Right cardiac atrium (tissue), 5 donors: ENCODE measurements at regions not wholly inside any gene's neighbourhood (a gene's known extent, or its start where the extent isn't known, plus 50 kb on each side); places are given as distances from the start of the nearest gene placed in this dataset.

Experiments used
- ATAC-seq, 2 donors: fragments of 200-7000 bp; cut with Tn5 transposase; one replicate each; pipeline versions ENCODE4 v1.8.0 to v1.9.1; 2020; ENCODE audit warnings: moderate library complexity in 2 of 2, mild to moderate bottlenecking in 1 of 2
- DNase-seq, 3 donors: peaks; one replicate each; pipeline ENCODE4 v3.0.0-alpha.2; 2020
- H3K27ac ChIP-seq: one replicate; pipeline ENCODE4 v1.5.1; 2013; ENCODE audit warnings: mild to moderate bottlenecking, low read length, control low read depth, moderate library complexity
- H3K27me3 ChIP-seq: one replicate; pipeline ENCODE4 v1.6.1; 2013; ENCODE audit not compliant: control insufficient read depth, insufficient read depth
- H3K4me1 ChIP-seq: one replicate; pipeline ENCODE4 v1.6.1; 2013; ENCODE audit warnings: low read length; ENCODE audit not compliant: control insufficient read depth, insufficient read depth
- H3K4me3 ChIP-seq: one replicate; pipeline ENCODE4 v1.5.1; 2013; ENCODE audit warnings: low read length, control low read depth
- H3K9me3 ChIP-seq: one replicate; pipeline ENCODE4 v1.6.1; 2013; ENCODE audit warnings: low read length; ENCODE audit not compliant: control insufficient read depth
- WGBS: extraction: QIAGEN DNeasy Blood & Tissue Kit; methylation state at CpG from one replicate; pipeline ENCODE4 v1.1.7; 2013; 5-methylcytosine and 5-hydroxymethylcytosine counted together
- intact Hi-C, 4 donors: fragments of 100-400 bp; cut with DNase I; formaldehyde crosslinking; loops; one replicate each; pipeline versions ENCODE4 v1.11.0 to v1.14.0; 2022 to 2023
- donor health status: healthy with polysubstance abuse.
- donor health status: DM: no; HTN: yes; CAD: no.
- donor health status: DM: no; HTN: no; CAD: no.
- donor health status: DM: no; HTN: yes; CAD: no; lungs with severe emphysema.
- donor health status: DM: yes; HTN: yes; CAD: no.

GRCh38 chr15:98439523-98439942, 208.8 kb upstream of the IGF1R start:
- no peak overlapping the region for H3K27ac ChIP-seq
- no peaks in the 10 kb centered on the region for H3K9me3 ChIP-seq
- no peaks in the 10 kb centered on the region for H3K27me3 ChIP-seq
- H3K4me3 ChIP-seq: no peak overlapping the region
- ATAC-seq: no peak
- intact Hi-C loops: no loop called here
- no peaks in the 10 kb centered on the region for H3K4me1 ChIP-seq
- WGBS: 68% methylated on average over 6 of the region's 6 CpGs
- no peak for DNase-seq

- no peak overlapping the region for H3K4me3 ChIP-seq
- 43% methylated on average over 8 of the region's 8 CpGs for WGBS
- no peaks in the 10 kb centered on the region for H3K27me3 ChIP-seq
- ATAC-seq (no peak), DNase-seq (no peak)
- intact Hi-C loops: loop anchor here in 3 of 4 donors (5.0 to 10.0 kb wide), 2 partner anchors 634 to 636 kb away; no protein-coding TSS in a partner anchor
- H3K9me3 ChIP-seq: no peaks in the 10 kb centered on the region
- no peaks in the 10 kb centered on the region for H3K4me1 ChIP-seq
- no peak overlapping the region for H3K27ac ChIP-seq
Observed at GRCh38 chr15:98440917-98441316, 207.4 kb upstream of the IGF1R start.

- H3K4me3 ChIP-seq: no peak overlapping the region
- no peak for ATAC-seq
- WGBS: 63% methylated on average over 5 of the region's 5 CpGs
- no peak overlapping the region for H3K27ac ChIP-seq
- intact Hi-C loops: loop anchor here in 3 of 4 donors (5.0 to 10.0 kb wide), 2 partner anchors 633 to 636 kb away; no protein-coding TSS in a partner anchor
- DNase-seq: no peak
- no peaks in the 10 kb centered on the region for H3K9me3 ChIP-seq
- no peaks in the 10 kb centered on the region for H3K4me1 ChIP-seq
- H3K27me3 ChIP-seq: no peaks in the 10 kb centered on the region
Observed at GRCh38 chr15:98441599-98441998, 206.7 kb upstream of the IGF1R start.

- Histone ChIP-seq H3K4me1 (no peaks in the 10 kb centered on the region), H3K9me3 (no peaks in the 10 kb centered on the region), H3K27me3 (no peaks in the 10 kb centered on the region), H3K4me3 (no peak overlapping the region), H3K27ac (no peak overlapping the region)
- ATAC-seq (peak in 1 of 2 donors; percentile 61), DNase-seq (no peak)
- WGBS: 23% methylated on average over 4 of the region's 4 CpGs
- intact Hi-C loops: loop anchor here in 3 of 4 donors (5.0 to 10.0 kb wide), 2 partner anchors 632 to 635 kb away; no protein-coding TSS in a partner anchor
Observed at GRCh38 chr15:98442379-98442833, 205.9 kb upstream of the IGF1R start.

GRCh38 chr15:98442901-98443300, 205.4 kb upstream of the IGF1R start:
- no peak for DNase-seq
- H3K27ac ChIP-seq: no peak overlapping the region
- no peaks in the 10 kb centered on the region for H3K9me3 ChIP-seq
- H3K4me3 ChIP-seq: no peak overlapping the region
- intact Hi-C loops: loop anchor here in 3 of 4 donors (5.0 to 10.0 kb wide), 2 partner anchors 632 to 634 kb away; no protein-coding TSS in a partner anchor
- no peaks in the 10 kb centered on the region for H3K27me3 ChIP-seq
- WGBS: 57% methylated on average over 3 of the region's 3 CpGs
- ATAC-seq: no peak
- H3K4me1 ChIP-seq: no peaks in the 10 kb centered on the region

- H3K4me1 ChIP-seq: no peaks in the 10 kb centered on the region
- WGBS: 60% methylated on average over 7 of the region's 7 CpGs
- ATAC-seq: no peak
- no peaks in the 10 kb centered on the region for H3K9me3 ChIP-seq
- H3K27me3 ChIP-seq: no peaks in the 10 kb centered on the region
- H3K4me3 ChIP-seq: no peak overlapping the region
- intact Hi-C loops: loop anchor here in 3 of 4 donors (5.0 to 10.0 kb wide), 2 partner anchors 631 to 634 kb away; no protein-coding TSS in a partner anchor
- DNase-seq: no peak
- H3K27ac ChIP-seq: no peak overlapping the region
Observed at GRCh38 chr15:98443526-98443925, 204.8 kb upstream of the IGF1R start.

- intact Hi-C loops: loop anchor here in 3 of 4 donors (5.0 to 10.0 kb wide), 2 partner anchors 631 to 633 kb away; no protein-coding TSS in a partner anchor
Observed at GRCh38 chr15:98444138-98444537, 204.2 kb upstream of the IGF1R start.

GRCh38 chr15:98445315-98445714, 203.0 kb upstream of the IGF1R start:
- Histone ChIP-seq H3K4me1 (no peaks in the 10 kb centered on the region), H3K27me3 (no peaks in the 10 kb centered on the region), H3K4me3 (no peak overlapping the region), H3K9me3 (no peaks in the 10 kb centered on the region), H3K27ac (no peak overlapping the region)
- ATAC-seq (no peak), DNase-seq (no peak)
- intact Hi-C loops: loop anchor here in 1 of 4 donors (10.0 kb wide), 1 partner anchor 629 kb away; no protein-coding TSS in a partner anchor
- 85% methylated on average over 11 of the region's 11 CpGs for WGBS

More at GRCh38 chr15:98444138-98444537, 204.2 kb upstream of the IGF1R start:
- H3K27me3 ChIP-seq: no peaks in the 10 kb centered on the region
- H3K9me3 ChIP-seq: no peaks in the 10 kb centered on the region
- H3K4me3 ChIP-seq: no peak overlapping the region
- H3K27ac ChIP-seq: no peak overlapping the region
- DNase-seq (no peak), ATAC-seq (no peak)
- WGBS: 52% methylated on average over 9 of the region's 9 CpGs
- H3K4me1 ChIP-seq: no peaks in the 10 kb centered on the region

GRCh38 chr15:98446083-98446482, 202.3 kb upstream of the IGF1R start:
- Histone ChIP-seq H3K4me3 (no peak overlapping the region), H3K4me1 (no peaks in the 10 kb centered on the region), H3K27ac (no peak overlapping the region), H3K27me3 (no peaks in the 10 kb centered on the region), H3K9me3 (no peaks in the 10 kb centered on the region)
- 78% methylated on average over 8 of the region's 8 CpGs for WGBS
- intact Hi-C loops: loop anchor here in 1 of 4 donors (10.0 kb wide), 1 partner anchor 629 kb away; no protein-coding TSS in a partner anchor
- ATAC-seq: no peak
- no peak for DNase-seq

- Histone ChIP-seq H3K27me3 (no peaks in the 10 kb centered on the region), H3K27ac (no peak overlapping the region), H3K4me3 (no peak overlapping the region), H3K9me3 (no peaks in the 10 kb centered on the region), H3K4me1 (no peaks in the 10 kb centered on the region)
- DNase-seq (no peak), ATAC-seq (no peak)
- intact Hi-C loops: loop anchor here in 1 of 4 donors (10.0 kb wide), 1 partner anchor 628 kb away; no protein-coding TSS in a partner anchor
- 76% methylated on average over 8 of the region's 8 CpGs for WGBS
Observed at GRCh38 chr15:98447069-98447468, 201.3 kb upstream of the IGF1R start.

GRCh38 chr15:98451236-98451635, 197.1 kb upstream of the IGF1R start:
- no peak overlapping the region for H3K4me3 ChIP-seq
- DNase-seq: no peak
- H3K9me3 ChIP-seq: no peaks in the 10 kb centered on the region
- H3K27me3 ChIP-seq: no peaks in the 10 kb centered on the region
- no peak overlapping the region for H3K27ac ChIP-seq
- H3K4me1 ChIP-seq: no peaks in the 10 kb centered on the region
- intact Hi-C loops: no loop called here
- no peak for ATAC-seq
- 44% methylated on average over 11 of the region's 11 CpGs for WGBS
